ENCODE measurements at regions not wholly inside any gene's neighbourhood (a gene's known extent, or its start where the extent isn't known, plus 50 kb on each side); places are given as distances from the start of the nearest gene placed in this dataset.

DNA sequence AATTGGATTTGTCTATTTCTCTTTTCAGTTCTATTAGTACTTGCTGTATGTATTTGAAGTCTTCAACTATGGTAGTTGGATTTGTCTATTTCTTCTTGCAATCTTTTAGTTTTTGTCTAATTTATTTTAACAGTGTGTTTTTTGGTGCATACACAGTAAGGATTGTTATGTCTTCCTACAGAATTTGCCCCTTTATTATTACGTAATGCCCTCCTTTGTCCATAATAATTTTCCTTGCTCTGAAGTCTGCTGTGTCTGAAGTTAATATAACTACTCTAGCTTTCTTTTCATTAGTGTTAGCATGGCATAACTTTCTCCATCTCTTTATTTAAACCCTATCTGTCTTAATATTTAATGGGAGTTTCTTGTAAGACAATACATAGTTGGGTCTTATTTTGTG, 105.1 kb upstream of the STT3B start:
- TF ChIP-seq POLR2A (IDR thresholded peaks at IDR 0.05; ENCODE audit: low read depth, low read length): no peak
- no peak for TF ChIP-seq CHD1 (IDR thresholded peaks at IDR 0.05; ENCODE audit: low read depth, low read length)
- TF ChIP-seq, protein P1, sequence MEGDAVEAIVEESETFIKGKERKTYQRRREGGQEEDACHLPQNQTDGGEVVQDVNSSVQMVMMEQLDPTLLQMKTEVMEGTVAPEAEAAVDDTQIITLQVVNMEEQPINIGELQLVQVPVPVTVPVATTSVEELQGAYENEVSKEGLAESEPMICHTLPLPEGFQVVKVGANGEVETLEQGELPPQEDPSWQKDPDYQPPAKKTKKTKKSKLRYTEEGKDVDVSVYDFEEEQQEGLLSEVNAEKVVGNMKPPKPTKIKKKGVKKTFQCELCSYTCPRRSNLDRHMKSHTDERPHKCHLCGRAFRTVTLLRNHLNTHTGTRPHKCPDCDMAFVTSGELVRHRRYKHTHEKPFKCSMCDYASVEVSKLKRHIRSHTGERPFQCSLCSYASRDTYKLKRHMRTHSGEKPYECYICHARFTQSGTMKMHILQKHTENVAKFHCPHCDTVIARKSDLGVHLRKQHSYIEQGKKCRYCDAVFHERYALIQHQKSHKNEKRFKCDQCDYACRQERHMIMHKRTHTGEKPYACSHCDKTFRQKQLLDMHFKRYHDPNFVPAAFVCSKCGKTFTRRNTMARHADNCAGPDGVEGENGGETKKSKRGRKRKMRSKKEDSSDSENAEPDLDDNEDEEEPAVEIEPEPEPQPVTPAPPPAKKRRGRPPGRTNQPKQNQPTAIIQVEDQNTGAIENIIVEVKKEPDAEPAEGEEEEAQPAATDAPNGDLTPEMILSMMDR (conservative IDR thresholded peaks at IDR 0.05; ENCODE audit: low read depth, low read length): no peak
- no peak for TF ChIP-seq RAD21 (IDR thresholded peaks at IDR 0.05; ENCODE audit: low read length)
- TF ChIP-seq FOS (IDR thresholded peaks at IDR 0.05; ENCODE audit: low read depth, low read length): no peak
- no peak for TF ChIP-seq SMC3 (IDR thresholded peaks at IDR 0.05; ENCODE audit: low read depth, low read length)
- TF ChIP-seq, protein P2, sequence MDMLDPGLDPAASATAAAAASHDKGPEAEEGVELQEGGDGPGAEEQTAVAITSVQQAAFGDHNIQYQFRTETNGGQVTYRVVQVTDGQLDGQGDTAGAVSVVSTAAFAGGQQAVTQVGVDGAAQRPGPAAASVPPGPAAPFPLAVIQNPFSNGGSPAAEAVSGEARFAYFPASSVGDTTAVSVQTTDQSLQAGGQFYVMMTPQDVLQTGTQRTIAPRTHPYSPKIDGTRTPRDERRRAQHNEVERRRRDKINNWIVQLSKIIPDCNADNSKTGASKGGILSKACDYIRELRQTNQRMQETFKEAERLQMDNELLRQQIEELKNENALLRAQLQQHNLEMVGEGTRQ (IDR thresholded peaks at IDR 0.05; ENCODE audit: low read depth, low read length): no peak
- TF ChIP-seq MXI1 (IDR thresholded peaks at IDR 0.05; ENCODE audit: borderline replicate concordance, low read depth, low read length): no peak
- TF ChIP-seq CEBPB (IDR thresholded peaks at IDR 0.05; ENCODE audit: low read depth, low read length): peak; percentile 53
- no peak for TF ChIP-seq RCOR1 (IDR thresholded peaks at IDR 0.05; ENCODE audit: insufficient replicate concordance, low read length)
- TF ChIP-seq RFX5 (IDR thresholded peaks at IDR 0.05; ENCODE audit: low read depth, low read length): no peak
- no peak for TF ChIP-seq NFE2L2 (IDR thresholded peaks at IDR 0.05; ENCODE audit: low read depth, low read length)
- no peak for TF ChIP-seq MAFK (IDR thresholded peaks at IDR 0.05; ENCODE audit: low read depth, low read length)
- no peak for TF ChIP-seq MAZ (IDR thresholded peaks at IDR 0.05; ENCODE audit: borderline replicate concordance, low read depth, low read length)

Measured in IMR-90 (cell line).